GM21786 (cell line): ENCODE measurements at regions not wholly inside any gene's neighbourhood (a gene's known extent, or its start where the extent isn't known, plus 50 kb on each side); places are given as distances from the start of the nearest gene placed in this dataset.
"Not testable (repeated sequence)": the region's sequence is repeated elsewhere in the genome, so short reads cannot be mapped to it uniquely, and the experiment has no call there.

Experiments
- ATAC-seq: cut with Tn5 transposase; IDR thresholded peaks from one replicate; pipeline ENCODE4 v1.9.1; 2021; ENCODE audit not compliant: unreplicated experiment

GRCh38 chr5:30505014-30505886 is 688.2 kb upstream of the CDH6 start:
- ATAC-seq: no peak

DNA sequence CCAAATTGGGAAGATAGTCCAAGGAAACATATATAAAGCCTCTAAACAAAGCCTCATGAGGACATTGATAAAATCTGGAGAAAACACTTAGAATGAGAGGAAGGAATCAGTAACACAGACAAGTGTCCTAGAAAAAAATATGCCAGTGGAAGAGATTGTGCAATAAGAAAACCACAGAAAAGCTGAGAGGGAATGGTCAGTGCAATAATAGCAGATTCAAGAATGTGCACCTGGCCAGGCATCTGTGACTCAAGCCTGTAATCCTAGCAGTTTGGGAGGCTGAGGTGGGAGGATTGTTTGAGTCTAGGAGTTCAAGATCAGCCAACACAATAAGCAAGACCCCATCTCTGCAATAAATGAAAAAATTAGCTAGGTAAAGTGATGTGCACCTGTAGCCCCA is 691.2 kb upstream of the CDH6 start:
- ATAC-seq: no peak

GRCh38 chr5:30501065-30501464 is 692.4 kb upstream of the CDH6 start:
- no peak for ATAC-seq

DNA sequence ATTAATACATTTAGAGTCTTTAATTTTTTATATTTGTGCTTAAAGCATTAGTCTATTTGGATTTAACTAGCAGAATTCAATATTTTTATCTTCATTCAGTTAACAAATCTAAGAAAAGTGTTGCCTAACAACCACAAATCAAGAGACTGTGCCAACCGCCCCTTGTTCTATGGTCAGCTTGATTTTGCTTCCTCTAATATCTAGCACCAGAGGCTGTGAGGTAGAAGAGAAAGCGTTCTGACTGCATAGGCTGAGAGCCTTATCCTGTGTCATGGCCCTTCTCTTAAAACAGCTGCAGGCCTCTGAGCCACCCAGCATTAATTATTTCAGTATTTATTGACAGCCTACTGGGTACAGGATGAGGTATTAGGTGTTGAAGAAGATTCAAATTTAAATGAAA is 693.0 kb upstream of the CDH6 start:
- ATAC-seq: no peak

DNA sequence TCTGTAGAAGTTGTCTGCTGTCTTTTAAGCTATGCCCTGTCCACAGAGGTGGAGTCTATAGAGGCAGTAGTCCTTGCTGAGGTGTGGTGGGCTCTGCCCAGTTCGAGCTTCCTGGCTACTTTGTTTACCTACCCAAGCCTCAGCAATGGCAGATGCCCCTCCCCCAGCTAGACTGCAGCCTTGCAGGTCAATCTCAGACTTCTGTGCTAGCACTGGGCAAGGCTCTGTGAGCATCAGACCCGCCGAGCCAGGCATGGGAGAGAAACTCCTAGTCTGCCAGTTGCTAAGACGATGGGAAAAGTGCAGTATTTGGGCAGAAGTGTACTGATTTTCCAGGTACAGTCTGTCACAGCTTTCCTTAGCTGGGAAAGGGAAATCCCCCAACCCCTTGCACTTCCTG is 694.1 kb upstream of the CDH6 start:
- ATAC-seq: no peak

- ATAC-seq: no peak
Observed at GRCh38 chr5:30498972-30499371, 694.5 kb upstream of the CDH6 start.

DNA sequence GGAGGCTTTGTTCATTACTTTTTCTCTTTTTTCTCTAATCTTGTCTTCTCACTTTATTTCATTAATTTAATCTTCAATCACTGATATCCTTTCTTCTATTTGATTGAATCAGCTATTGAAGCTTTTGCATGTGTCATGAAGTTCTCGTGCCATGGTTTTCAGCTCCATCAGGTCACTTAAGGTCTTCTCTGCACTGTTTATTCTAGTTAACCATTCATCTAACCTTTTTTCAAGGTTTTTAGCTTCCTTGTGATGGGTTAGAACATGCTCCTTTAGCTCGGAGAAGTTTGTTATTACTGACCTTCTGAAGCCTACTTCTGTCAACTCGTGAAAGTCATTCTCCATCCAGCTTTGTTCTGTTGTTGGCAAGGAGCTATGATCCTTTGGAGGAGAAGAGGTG is 695.0 kb upstream of the CDH6 start:
- not testable (repeated sequence) for ATAC-seq

DNA sequence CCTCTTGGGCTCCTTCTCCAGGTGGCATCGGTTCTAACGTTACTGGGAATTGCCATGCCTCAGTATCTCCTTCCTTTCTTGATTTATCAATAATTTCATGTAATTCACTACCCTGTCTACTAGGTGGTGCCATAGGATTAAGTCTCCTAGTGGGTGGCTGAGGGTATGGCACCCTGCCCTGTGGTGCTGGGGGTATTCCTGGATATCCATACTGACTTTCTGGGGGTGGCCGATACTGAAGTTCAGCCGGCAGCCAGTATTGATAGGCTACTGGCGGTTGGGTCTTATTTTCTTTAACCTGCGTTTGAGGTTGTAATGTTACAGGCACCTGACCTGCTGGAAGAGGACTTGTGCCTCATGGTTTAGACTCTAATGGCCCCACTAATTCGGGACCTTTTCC is 699.4 kb upstream of the CDH6 start:
- ATAC-seq: not testable (repeated sequence)

DNA sequence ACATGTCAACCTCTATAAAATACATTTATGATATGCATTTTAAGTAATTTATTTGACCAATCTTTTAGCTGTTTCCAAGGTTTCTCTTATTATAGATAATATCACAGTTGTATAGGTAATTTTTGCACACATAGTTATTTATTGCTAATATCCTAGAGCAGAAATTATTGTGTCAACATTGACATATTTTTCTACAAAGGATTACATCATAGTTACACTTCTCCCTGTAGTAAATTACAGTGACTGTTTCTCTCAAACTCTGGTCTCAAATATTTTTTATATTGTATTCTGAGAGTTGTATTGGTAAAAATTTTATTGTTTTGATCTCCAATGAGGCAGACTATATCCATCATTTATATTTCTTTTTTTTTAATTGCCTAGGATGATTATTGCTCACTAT is 714.4 kb upstream of the CDH6 start:
- no peak for ATAC-seq

DNA sequence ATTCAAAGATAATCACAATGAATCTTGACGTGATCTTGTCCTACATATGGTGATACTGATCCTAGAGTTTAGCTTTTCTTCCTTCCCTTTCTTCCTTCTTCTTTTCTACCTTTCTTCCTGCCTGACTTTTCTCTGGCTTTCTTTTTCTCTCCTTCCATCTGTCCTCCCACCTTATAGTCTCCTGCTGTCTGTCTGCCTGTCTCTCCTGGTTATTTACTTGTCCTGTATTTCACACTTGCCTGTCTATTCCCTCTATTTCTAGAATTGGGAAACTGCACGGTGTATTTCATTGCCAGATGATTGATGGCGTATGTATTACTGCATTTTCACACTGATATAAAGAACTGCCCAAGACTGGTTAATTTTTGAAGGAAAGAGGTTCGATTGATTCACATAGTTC is 718.1 kb upstream of the CDH6 start:
- ATAC-seq: no peak

DNA sequence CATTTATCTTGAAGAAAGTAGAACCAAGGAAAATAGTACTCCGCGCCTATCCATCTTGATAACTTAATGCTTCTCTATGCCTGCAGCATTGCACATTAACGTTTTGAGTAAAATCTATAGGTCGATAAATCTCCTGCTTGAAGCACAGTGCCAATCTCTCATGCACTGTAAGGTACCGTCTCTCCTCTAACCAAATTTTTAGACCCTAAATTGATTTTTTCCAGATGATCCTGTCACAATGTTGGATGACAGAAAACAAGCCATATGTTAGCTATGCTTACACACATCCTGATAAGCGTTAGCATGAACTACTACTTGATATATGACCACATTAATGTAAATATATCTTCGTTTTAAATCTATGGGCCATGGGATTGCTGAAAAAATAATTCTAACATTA is 723.8 kb upstream of the CDH6 start:
- ATAC-seq: no peak

DNA sequence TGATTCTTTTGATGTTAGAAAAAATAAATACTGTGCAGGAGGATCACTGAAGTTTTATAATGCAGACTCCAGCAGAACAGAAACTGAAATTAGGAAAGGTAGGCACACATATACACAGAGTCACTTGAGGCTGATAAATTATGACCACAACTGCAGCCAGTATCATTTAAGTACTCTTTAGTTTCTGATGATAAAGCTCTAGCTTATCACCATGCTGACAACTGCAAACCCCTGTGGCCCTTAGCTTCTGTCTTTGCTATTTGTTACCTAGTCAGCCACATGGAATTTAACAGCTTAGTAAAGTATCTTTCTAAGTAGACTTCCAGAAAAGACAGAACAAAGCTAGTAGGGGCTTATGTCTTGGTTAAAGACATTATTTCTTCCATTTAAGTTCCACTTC is 734.8 kb upstream of the CDH6 start:
- ATAC-seq: no peak

DNA sequence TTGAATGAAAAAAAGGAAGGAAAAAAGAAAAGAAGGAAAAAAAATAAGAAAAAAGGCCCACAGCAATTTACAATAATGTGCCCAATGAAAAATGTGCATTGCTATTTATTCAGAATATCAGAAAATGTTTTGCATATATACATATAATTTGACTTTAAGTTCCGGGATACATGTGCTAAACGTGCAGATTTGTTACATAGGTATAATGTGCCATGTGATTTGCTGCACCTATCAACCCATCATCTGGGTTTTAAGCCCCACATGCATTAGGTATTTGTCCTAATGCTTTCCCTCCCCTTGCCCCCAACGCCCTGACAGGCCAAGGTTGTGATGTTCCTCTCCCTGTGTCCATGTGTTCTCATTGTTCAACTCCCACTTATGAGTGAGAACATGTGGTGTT is 738.0 kb upstream of the CDH6 start:
- ATAC-seq: not testable (repeated sequence)

GRCh38 chr5:30453168-30453567 is 740.3 kb upstream of the CDH6 start:
- no peak for ATAC-seq

- ATAC-seq: no peak
Observed at GRCh38 chr5:30450153-30450552, 743.3 kb upstream of the CDH6 start.

GRCh38 chr5:30447431-30447830 is 746.1 kb upstream of the CDH6 start:
- no peak for ATAC-seq

DNA sequence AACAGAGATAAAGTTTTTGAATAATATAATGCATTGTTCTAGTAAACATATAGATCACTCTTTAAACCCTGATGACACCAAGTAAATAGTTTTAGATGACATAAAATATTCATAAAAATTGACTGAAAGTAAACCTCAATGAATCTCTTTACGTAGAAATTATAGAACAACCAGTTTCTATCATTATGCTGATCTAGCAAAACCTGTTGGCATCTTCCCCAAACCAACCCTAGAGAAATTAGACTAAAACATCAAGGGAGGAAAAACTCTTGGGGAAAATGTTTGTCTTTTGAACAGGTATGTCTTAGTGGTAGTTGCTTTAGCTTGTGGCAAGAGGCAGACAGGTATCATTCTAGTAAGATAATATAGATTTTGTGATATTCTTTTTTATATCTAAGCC is 747.0 kb upstream of the CDH6 start:
- no peak for ATAC-seq

DNA sequence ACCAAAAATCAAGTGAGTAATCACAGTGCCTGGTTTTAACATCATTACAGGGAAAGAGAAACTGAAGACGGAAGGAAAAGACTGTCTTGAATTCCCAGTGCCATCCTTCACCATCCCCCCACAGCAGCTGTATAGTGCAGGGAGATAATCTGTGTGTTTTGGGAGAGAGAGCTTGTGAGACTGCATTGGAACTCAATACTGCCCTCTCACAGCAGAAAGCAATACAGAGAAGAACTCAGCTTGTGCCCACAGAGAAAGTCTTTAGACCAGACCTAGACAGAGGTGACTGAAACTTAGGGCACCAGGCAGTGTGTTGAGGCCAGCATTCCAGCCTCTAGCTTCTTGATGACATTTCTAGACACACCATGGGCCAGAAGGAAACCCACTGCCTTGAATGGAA is 754.7 kb upstream of the CDH6 start:
- ATAC-seq: no peak

- ATAC-seq: no peak
Observed at GRCh38 chr5:30436691-30437090, 756.8 kb upstream of the CDH6 start.

GRCh38 chr5:30428866-30429407 is 764.5 kb upstream of the CDH6 start:
- not testable (repeated sequence) for ATAC-seq

DNA sequence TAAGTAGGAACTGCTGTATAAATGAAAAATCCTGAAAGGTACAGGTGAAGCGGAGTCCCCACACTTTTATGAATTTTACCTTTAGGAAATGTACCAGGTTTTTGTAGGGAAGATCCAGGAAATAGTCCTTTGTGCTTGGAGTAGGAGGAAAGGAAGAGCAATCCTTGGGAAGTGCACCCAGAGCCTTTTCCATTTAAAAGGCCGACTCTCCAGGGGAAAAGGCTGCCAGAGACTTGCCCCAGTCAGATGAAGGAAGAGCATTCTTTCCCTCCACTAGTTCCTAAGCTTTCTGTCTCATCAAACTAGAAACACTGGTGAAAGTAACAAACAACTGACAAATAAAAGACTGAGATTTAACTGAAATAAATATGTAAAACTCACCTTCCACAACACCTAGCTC is 779.4 kb upstream of the CDH6 start:
- no peak for ATAC-seq

DNA sequence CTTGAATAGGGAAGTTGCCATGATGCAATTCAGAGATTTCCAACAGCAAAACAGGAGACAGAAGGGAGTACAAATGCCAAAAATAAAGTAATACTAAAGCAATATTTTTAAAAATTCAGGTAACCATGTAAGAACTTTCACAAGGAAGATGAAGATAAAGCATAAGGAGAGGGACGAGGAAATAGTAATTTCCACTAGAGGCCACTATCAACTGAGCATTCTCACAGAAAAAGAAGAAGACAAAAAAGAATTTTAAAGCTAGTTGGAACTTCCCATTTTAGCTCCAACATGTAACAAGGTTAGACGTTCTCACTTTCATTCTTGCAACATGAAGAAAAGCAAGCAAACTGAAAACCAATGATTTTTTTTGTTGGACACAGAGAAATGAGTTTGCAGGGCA is 779.9 kb upstream of the CDH6 start:
- no peak for ATAC-seq

DNA sequence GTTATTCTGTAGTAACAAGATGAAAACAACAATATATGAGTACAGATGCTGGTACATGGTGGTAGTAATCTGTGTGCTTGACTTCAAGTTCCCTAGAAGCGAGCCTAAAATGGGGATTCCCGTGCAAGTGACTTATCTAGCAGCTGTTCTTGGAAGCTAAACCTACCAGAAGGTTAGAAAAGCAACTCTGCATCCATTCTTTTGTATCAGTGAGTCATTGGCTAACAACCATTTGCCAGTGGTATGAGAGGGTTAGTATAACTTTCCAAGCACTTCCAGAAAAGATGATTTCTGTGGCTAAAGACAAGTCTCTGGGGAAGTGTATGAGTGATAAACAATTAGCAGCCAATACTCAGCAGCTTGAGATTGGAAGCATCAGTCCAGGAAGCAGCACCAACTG is 787.7 kb upstream of the CDH6 start:
- ATAC-seq: no peak
